HFFc6 (cell line): ENCODE measurements at regions not wholly inside any gene's neighbourhood (a gene's known extent, or its start where the extent isn't known, plus 50 kb on each side); places are given as distances from the start of the nearest gene placed in this dataset.

ENCODE experiments used
- DNase-seq: peaks from one replicate; pipeline ENCODE4 v3.0.0-alpha.2; 2018
- H3K27ac Mint-ChIP-seq: 2 replicates; pipeline ENCODE4 v1.8.0; 2020; ENCODE audit warnings: mild to moderate bottlenecking, mixed read lengths
- H3K27me3 Mint-ChIP-seq: 2 replicates; pipeline ENCODE4 v1.8.0; 2021; ENCODE audit warnings: mild to moderate bottlenecking, moderate library complexity, mixed read lengths; ENCODE audit not compliant: insufficient read depth
- H3K36me3 Mint-ChIP-seq: 2 replicates; pipeline ENCODE4 v1.8.0; 2021; ENCODE audit warnings: low read depth, mixed read lengths
- H3K4me1 Mint-ChIP-seq: 2 replicates; pipeline ENCODE4 v1.8.0; 2020; ENCODE audit warnings: low read depth, mixed read lengths
- H3K4me3 Mint-ChIP-seq: 2 replicates; pipeline ENCODE4 v1.8.0; 2020; ENCODE audit warnings: mild to moderate bottlenecking, moderate library complexity, mixed read lengths
- H3K9me3 Mint-ChIP-seq: 2 replicates; pipeline ENCODE4 v1.8.0; 2020; ENCODE audit warnings: mild to moderate bottlenecking, mixed read lengths
- CTCF ChIP-seq: fragments of 200-600 bp; sonication (generic); IDR thresholded peaks from 2 replicates; pipeline ENCODE4 v1.5.0; 2021; ENCODE audit warnings: antibody characterized with exemption, mild to moderate bottlenecking

DNA sequence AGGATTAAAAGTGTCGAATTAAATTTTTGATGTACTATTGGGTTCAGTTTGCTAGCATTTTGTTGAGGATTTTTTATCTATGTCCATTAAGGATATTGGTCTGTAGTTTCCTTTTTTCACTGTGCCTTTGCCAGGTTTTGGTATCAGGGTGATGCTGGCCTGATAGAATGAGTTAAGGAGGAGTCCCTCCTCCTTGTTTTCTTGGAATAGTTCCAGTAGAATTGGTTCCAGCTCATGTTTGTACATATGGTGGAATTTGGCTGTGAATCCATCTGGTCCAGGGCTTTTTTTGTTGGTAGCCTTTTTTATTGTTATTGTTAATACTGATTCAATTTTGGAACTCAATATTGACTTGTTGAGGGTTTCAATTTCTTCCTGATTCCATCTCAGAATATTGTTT is 141.8 kb downstream of the SIM1 start:
- no peaks in the 10 kb centered on the region; the same call in 1 of the 2 replicates for H3K27me3 Mint-ChIP-seq
- no peak for TF ChIP-seq CTCF
- H3K27ac Mint-ChIP-seq, result no peak overlapping the region
- no peak for DNase-seq
- H3K4me1 Mint-ChIP-seq, result peaks cover 23% of the 10 kb centered on the region
- no peak overlapping the region for H3K4me3 Mint-ChIP-seq
- H3K36me3 Mint-ChIP-seq, result peaks cover 5% of the 10 kb centered on the region; the same call in 1 of the 2 replicates
- H3K9me3 Mint-ChIP-seq, result no peaks in the 10 kb centered on the region

GRCh38 chr6:100320686-100321085 is 144.0 kb downstream of the SIM1 start:
- Mint-ChIP-seq H3K9me3 (no peaks in the 10 kb centered on the region), H3K4me3 (no peak overlapping the region), H3K36me3 (peaks cover 5% of the 10 kb centered on the region; the same call in 1 of the 2 replicates), H3K4me1 (peaks cover 23% of the 10 kb centered on the region), H3K27ac (no peak overlapping the region), H3K27me3 (no peaks in the 10 kb centered on the region; the same call in 1 of the 2 replicates)
- no peak for DNase-seq
- no peak for TF ChIP-seq CTCF

GRCh38 chr6:100317031-100317430 is 147.7 kb downstream of the SIM1 start:
- Mint-ChIP-seq H3K9me3 (no peaks in the 10 kb centered on the region), H3K27ac (no peak overlapping the region), H3K4me3 (no peak overlapping the region), H3K4me1 (peaks cover 26% of the 10 kb centered on the region), H3K36me3 (peaks cover 5% of the 10 kb centered on the region; the same call in 1 of the 2 replicates), H3K27me3 (no peaks in the 10 kb centered on the region)
- no peak for DNase-seq
- no peak for TF ChIP-seq CTCF

DNA sequence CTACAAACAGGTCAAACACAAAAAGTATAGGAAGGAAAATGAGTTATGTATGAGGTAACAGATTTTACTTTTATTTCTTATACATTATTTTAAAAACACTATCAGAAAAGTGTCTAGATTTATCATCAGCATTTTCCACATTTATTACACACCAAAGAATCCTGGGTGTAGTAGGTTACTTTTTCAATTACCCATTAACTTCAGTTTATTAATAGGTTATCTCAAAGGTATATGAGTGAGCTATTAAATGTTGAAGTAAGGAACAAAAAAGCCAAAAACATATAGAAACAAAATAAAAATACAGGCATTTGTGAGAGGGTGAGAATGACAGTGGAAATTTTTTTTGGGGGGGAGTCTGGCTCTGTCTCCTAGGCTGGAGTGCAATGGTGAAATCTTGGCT is 150.5 kb downstream of the SIM1 start:
- H3K36me3 Mint-ChIP-seq, result no peaks in the 10 kb centered on the region
- H3K9me3 Mint-ChIP-seq, result no peaks in the 10 kb centered on the region
- TF ChIP-seq CTCF, result no peak
- no peak overlapping the region for H3K4me3 Mint-ChIP-seq
- peaks cover 23% of the 10 kb centered on the region for H3K4me1 Mint-ChIP-seq
- H3K27me3 Mint-ChIP-seq, result no peaks in the 10 kb centered on the region
- H3K27ac Mint-ChIP-seq, result no peak overlapping the region
- DNase-seq, result no peak

DNA sequence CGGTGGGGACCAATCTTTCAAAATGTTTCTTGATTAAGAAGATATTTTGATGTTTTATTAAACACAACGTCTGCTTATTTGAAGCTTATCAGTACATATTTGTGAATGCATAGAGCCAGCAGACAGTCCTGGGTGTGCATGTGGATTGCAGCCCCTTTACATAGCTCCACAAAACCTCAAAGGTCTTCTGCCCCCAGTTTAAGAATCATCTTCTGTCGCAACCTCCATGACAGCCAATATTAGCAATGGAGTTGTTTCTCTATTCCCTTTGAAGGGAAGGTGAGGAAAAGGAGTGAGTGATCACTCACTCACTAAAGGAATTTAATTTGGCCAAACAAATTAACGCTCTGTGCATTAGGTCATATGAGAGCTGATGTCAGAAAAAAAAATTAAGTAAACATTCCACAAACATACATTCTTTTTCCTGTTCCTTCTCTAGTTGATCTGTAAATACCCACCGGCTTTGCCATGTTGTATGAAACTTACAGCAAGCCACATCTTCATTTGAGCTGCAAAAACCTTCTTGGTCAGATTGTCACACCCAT is 152.9 kb downstream of the SIM1 start:
- Mint-ChIP-seq H3K9me3 (no peaks in the 10 kb centered on the region), H3K4me1 (peaks cover 23% of the 10 kb centered on the region), H3K27ac (no peak overlapping the region), H3K36me3 (no peaks in the 10 kb centered on the region), H3K27me3 (no peaks in the 10 kb centered on the region), H3K4me3 (no peak overlapping the region)
- TF ChIP-seq CTCF, result no peak
- no peak for DNase-seq

DNA sequence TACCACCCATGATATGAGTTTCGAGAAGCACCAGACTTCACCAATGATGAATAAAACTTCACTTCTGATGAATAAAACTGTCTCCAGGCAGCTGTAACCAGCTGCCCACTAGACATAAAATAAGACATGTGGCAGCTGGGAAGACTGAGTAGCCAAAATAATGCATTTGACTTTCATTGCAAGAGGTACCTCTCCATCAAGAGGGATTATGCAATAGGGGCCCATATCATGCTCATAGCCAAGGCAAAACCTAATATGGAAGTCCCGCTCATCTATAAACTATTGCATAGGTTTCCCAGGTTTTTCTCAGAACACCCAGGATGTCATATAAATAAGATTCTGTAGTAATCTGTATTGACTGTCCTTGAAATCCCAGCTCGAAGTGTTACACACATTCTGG is 155.5 kb downstream of the SIM1 start:
- Mint-ChIP-seq H3K9me3 (no peaks in the 10 kb centered on the region), H3K27ac (no peak overlapping the region), H3K4me3 (no peak overlapping the region), H3K27me3 (no peaks in the 10 kb centered on the region; the same call in 1 of the 2 replicates), H3K36me3 (no peaks in the 10 kb centered on the region), H3K4me1 (peaks cover 35% of the 10 kb centered on the region)
- TF ChIP-seq CTCF, result no peak
- DNase-seq, result no peak
